HG02610 (cell line): ENCODE measurements at regions not wholly inside any gene's neighbourhood (a gene's known extent, or its start where the extent isn't known, plus 50 kb on each side); places are given as distances from the start of the nearest gene placed in this dataset.

Experiments
- ATAC-seq: cut with Tn5 transposase; IDR thresholded peaks from one replicate; pipeline ENCODE4 v1.9.1; 2021; ENCODE audit warnings: mild to moderate bottlenecking, moderate library complexity; ENCODE audit not compliant: unreplicated experiment

- peak; percentile 74 for ATAC-seq
Measured at GRCh38 chr21:32135401-32136363, 143.2 kb downstream of the MIS18A start.

- ATAC-seq, result no peak
Measured at GRCh38 chr21:32134441-32135130, 144.3 kb downstream of the MIS18A start.

GRCh38 chr21:32132881-32133280 is 146.0 kb downstream of the MIS18A start:
- no peak for ATAC-seq

GRCh38 chr21:32132409-32132808 is 146.4 kb downstream of the MIS18A start:
- no peak for ATAC-seq

- ATAC-seq, result no peak
Measured at GRCh38 chr21:32131960-32132359, 146.9 kb downstream of the MIS18A start.

DNA sequence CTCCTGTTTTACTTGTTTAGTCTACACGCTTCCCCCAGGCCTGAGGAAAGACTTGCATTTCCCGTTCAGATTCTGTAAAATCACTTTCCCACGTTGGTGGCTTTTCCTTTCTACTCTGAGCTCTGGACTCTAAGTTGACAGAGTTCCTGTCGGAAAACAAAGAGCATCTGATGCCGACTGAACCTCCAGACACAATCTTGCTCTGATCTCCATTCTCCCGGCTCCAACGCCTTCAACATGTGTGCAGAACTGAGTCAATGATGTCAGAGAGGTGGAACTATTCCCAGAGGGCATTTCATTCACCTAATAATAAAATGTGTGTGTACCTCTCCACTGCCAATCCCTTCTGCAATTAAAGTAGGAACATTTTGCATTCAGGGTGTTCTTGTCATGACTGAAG is 147.7 kb downstream of the MIS18A start:
- no peak for ATAC-seq

- no peak for ATAC-seq
Measured at GRCh38 chr21:32130031-32130891, 148.6 kb downstream of the MIS18A start.

GRCh38 chr21:32127081-32127480 is 151.8 kb downstream of the MIS18A start:
- ATAC-seq, result no peak

DNA sequence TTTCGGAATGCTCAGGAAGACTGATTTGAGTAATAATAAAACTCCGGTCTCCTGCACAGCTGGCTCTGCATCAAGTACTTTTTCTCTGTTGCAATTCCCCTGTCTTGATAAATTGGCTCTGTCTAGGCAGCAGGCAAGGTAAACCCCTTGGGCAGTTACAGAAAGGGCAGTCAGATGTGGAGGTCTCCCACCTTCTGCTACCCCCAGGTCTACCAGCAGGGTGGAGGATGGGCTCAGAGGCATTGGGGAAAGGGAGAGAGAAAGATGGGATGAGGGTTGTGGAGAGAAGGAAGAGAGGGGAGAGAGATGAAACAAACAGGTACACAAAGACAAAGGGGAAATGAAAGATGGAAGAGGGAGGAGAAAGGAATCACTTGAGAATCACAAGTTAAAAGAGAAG is 156.8 kb downstream of the MIS18A start:
- ATAC-seq, result no peak

DNA sequence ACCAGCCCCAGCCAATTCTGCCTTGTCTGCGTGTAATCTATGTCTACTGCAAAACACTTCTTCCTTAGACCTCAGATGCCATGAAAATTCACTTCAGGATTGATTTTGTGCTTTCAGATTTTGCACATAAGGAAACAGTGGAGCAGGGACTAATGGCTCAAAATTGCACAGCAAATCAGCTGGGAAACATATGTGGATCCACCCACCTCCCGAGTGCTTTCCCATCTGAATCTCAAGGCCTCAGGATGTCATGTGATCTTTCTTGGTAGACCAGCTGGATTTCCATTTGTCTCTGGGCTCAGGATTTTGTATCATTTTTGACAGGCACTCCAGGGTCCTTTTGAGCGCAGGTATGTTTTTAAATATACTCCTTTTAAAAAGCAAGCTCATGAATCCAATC is 158.6 kb downstream of the MIS18A start:
- ATAC-seq, result no peak

GRCh38 chr21:32119811-32120210 is 159.0 kb downstream of the MIS18A start:
- ATAC-seq, result no peak

GRCh38 chr21:32119389-32119788 is 159.5 kb downstream of the MIS18A start:
- ATAC-seq, result no peak

DNA sequence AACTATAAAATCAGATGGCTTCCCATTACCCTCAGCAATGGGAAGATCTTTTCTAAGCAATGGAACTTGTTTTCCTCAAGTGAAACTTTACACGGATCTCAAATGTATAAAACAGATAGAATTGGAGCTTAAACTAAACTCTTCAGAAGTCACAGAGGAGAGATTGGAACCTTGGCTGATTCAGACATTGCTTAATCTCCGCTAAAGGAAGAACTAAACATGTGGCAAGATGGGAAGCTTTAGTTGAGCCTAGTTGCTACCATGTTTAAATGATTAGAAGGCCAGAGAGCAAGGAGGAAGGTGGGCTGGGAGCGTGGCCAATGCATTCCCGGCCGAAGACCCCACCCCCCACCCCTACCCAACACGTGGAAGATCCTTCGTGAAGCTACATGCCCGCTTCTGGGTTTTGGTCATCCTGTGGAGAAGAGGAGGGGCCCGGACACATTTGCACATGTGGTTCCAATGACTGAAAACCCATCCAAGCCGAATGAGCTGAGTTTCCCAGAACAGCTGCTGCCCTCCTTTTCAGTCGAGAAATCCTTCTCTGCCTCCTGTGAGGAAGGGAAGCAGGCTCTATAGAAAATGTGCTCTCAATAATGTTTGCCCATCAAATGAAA is 164.3 kb downstream of the MIS18A start:
- ATAC-seq, result no peak

GRCh38 chr21:32113486-32113885 is 165.4 kb downstream of the MIS18A start:
- ATAC-seq, result no peak

DNA sequence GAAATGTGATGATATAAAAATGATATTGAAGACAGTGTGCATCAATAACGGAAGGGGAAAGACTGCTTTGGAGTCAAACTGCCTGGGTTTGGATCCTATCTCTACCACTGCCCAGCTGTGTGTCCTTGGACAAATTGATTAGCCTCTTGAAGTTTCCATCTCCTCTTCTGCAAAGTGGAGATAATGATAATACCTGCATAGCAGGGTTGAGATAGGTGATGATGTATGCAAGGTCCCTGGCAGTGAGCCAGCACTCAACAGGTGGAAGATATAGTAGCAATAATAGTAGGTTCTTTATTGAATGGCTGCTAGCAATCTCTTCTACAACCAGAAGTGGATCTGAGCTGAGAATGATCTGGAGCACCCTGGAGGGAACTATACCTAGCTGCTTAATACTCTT is 166.7 kb downstream of the MIS18A start:
- no peak for ATAC-seq

DNA sequence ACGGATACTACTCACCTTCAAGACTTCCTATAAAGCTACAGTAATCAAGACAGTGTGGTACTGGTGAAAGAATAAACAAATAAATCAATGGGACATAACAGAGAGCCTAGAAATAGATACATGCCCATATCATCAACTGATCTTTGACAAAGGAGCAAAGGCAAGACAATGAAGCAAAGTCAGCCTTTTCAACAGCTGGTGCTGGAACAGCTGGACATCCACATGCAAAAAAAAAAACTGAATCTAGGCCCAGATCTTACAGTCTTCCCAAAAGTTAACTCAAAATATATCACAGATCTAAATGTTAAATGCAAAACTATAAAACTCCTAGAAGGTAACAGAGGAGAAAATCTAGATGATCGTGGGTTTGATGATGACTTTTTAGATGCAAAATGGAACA is 170.3 kb downstream of the MIS18A start:
- no peak for ATAC-seq

DNA sequence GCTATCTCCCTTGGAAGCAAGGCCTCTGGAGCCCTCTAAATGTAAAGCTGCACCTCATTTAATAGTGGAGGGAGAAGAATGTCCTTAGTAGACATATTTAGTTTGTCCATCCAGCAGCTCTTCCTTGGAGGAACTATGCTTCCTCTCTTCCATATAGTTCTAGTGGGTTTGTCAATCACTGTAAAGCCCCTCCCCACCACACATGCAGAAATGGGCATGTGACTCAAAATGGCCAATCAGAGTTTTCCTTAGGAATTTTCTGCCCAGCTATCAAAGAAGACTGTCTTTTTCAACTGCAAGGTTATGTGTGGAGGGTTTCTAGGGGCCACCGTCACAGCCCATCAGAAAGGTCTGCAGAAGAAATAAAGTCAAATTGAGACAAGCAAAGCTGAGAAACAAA is 175.5 kb downstream of the MIS18A start:
- no peak for ATAC-seq

GRCh38 chr21:32102426-32102825 is 176.4 kb downstream of the MIS18A start:
- ATAC-seq, result no peak

GRCh38 chr21:32101277-32101676 is 177.6 kb downstream of the MIS18A start:
- no peak for ATAC-seq

GRCh38 chr21:32100423-32100822 is 178.4 kb downstream of the MIS18A start:
- no peak for ATAC-seq
